Activated naive CD4-positive, alpha-beta T cell treated with Interleukin-2 at 50 U/mL for 16 hours (primary cell): ENCODE measurements at regions not wholly inside any gene's neighbourhood (a gene's known extent, or its start where the extent isn't known, plus 50 kb on each side); places are given as distances from the start of the nearest gene placed in this dataset.

Experiments used
- DNase-seq: peaks from one replicate; pipeline ENCODE4 v3.0.0-alpha.2; 2020

DNA sequence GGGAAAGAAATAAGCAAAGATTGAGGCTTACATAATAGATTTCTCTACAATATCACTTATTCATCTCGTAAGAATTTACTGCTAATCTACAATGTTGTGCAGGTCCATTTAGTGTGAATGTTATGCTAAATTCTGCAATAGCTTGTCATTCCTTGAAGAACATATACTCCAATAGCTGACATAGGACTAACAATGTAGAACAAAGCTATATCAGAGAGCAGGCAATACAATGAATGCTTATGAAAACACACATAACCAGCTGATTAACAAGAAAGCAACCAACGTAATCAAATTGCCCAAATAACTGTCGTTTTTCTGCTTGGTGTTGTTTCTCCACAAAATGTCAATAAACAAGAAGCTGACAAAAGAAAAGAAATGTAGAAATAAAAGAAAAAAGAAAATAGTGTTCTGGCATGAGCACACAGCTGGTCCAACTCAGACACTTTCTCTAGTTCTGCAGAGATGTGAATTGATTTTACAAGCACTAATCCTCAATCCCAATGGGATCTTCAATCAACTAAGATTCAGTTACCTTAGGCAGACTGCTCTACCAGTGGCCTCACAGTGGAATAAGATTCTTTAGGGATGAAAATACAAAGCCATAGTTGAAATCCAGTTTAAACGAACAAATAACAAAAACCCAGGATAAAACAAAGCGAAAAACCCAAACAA, 1024.7 kb upstream of the PIK3C3 start:
- DNase-seq: no peak

DNA sequence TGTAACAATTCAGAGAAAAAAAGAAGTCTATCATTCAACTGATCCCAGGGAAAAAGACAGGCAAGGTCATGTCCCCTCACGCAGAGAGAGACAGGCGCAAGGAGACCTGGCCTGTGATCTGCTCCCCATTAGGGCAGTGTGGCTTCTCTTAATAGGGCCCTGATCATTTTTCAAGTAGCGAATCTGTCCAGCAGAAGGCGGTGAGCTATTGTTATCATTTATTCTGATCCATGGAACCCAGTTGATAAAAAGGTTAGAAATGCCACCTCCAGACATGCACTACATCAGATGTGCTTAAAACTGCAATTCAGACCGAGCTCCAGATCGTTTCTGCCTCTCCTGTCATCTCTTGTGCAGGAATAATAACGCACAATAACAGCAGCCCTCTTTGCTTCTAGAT, 1025.6 kb upstream of the PIK3C3 start:
- DNase-seq: no peak

DNA sequence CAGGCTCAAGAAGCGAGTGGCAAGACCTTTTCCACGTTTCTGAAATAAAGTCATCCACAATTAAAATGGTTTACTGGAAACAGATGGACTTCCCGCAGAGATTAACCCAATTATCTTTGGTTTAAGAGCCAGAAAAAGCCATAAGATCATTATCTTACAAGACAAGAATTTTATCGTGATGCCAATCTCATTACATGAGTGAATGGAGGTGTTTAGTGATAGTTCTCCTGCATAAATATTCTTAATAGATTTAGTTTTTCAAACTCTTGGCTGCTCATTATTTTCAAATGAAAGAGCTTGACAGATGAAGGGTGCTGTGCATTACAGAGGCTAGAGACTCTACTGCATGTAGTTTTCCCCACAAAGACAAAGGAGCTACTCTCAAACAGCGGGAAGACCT, 1028.4 kb upstream of the PIK3C3 start:
- DNase-seq: no peak

DNA sequence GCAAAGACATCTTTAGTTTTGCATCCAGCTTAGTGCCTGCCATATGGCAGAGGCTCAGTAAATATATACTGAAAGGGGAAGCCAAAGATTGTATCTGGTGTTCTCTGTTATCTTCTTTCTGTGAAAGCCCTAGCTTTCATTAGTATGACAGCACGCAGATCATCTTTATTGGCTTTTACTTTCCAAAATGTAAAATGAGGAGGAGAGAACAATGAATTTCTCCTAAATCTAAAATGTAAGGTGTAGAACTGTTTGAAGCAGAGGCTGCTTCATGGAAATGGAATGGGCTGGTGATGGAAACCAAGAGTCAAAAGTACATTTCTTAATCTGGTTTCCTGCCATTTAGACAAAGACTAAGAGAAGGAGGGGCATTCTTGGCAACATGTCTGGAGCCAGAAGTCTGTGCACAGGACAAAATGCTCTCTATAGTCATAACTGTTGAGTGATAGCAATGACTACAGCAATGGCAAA, 1029.9 kb upstream of the PIK3C3 start:
- no peak for DNase-seq

DNA sequence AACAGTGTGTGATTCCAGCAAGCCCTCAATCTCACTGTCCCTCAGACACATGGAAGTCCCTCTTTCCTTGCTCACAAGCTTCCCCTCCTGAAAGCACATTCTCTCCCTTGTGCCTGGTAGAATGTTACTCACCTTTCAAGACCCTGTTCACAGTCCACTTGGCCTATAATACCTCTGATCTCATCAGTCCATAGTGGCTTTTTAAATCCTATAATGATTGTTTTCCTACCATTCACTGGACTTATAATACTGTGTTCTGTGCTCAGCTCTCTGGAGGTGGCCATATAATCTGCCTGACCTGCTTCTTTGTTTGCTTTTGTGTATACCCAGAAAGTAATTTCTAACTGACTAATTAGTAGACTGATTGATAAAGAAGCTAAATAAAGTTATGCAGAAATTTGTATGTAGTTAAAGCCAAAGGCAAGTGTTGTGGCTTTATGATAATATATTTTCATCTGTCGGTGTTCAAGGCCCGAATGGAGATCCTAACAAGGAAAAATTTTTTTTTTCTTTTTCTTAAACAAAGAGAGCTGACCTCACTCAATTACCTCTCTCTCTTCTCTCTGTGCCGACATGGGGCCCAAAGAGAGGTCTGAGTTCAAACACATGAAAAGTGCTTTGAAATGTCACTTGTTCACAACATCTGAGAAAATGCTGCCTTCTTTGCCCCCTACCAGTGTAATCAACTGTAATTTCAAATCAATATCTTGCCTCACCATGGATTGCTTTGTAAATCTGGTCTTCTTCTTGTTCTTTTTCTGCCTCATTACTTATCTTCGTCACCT, 1033.0 kb upstream of the PIK3C3 start:
- no peak for DNase-seq

DNA sequence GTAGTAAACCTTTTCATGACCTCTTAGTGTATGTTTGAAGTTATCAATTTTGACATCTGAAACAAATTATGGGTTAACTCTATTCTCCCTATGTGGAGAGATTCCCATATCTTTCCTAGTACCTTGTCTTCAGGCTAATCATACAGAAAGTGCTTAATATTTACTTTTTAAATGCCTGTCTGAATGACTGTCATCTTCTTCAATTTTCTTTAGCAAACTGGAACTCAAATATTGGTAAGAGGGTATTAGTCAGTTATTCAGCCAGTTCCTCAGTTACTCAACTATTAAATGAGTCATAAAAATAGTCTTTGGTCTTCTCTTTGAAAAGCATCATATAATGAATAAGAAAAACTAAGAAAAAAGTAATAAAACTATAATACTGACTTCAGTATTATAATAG, 1038.0 kb upstream of the PIK3C3 start:
- DNase-seq: no peak

DNA sequence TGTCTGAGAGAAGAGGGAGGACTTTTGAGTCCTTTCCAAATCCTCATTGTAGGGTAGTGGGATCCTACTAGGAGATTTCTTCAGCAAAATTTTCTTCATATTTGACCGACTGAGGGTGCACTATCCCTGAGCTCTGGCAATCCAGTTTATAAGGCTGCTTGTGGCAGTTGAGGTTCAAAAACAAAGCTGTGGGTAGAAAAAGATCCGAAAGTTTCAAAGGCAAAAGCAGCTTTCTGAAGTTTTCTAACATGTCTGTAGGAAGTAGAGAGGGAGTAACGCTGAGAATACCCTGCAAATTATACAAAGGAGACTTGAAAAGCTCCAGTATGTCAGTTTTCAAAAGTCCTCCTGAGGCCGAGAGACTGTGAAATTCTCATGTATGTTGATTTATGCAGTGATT, 1039.3 kb upstream of the PIK3C3 start:
- no peak for DNase-seq

DNA sequence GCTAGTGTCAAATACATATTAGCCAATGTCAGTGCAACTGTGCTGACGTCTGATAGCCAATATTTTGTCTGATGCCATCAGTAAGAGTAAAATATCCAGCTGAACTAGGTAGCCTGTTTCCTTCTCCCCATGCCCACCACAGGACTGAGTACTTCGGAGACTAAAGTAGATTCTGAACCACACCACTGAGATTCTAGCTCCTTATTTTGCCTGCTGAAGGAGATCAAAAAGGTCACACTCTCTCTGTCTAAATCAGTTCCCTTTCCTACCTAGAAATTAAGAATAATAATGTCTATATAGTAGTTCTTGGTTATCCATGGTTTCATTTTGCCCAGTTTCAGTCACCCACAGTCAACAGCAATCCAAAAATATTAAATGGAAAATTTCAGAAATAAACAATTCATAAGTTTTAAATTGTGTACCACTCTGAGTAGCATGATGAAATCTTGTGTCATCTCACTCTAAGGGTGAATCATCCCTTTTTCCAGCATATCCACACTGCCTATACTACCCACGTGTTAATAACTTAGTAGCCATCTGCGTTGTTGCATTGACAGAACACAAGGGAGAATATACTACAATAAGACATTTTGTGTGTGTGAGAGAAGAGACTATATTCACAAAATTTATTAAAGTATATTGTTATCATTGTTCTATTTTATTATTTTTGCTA, 1043.3 kb upstream of the PIK3C3 start:
- no peak for DNase-seq

DNA sequence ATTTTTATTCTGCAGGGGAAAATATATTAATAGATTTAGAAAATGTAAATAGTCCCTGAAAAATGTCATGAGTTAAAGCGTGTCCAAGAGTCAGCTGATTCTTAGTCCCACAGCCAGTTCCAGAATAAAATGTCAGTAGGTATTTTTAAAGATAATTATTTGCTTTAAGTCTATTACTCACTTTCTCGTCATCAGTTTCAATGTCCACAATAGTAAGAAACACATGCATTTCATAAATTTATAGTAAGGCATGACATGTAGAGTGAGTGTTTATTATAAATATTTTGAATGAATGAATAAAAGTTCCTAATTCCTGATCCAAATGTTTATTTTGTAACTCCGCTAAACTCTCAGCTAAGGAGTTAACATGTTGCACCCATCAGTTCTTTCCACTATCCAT, 1044.0 kb upstream of the PIK3C3 start:
- DNase-seq: no peak

DNA sequence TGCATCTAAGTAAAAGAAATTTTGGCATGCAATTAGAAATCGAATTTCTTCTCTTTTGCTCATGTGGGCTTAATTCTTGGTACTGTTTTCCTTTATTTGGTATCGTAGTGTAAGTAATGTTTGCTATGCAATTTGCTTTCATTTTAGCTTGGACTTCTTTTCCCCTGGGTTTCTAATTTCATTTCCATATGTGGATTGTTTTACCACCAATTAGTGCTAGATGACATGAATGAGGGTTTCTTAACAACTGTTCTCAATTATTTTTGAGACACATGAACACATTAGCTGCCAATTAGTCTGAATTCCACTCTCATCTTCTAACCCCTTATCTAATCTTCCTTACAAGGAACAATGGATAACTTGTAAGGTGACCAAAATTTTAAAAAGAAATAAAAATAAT, 1047.2 kb upstream of the PIK3C3 start:
- no peak for DNase-seq

DNA sequence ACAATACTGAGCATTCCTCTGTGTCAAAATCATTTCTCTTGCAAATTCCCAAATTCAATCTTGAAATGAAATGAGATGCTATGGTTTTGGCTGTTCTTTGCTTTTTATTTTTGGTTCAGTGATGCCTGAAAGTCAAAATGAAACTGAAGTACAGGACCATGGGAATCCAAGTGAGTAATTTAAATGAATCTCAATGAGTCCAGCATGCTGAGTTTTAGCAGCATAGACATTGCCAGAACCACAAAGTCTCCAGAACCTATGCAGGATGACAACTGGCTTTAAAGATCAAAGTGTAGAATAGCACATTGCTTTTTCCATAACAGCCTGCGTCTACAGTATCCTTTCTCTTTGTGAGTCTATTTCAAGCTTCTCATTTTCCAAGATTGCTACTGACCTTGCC, 1050.7 kb upstream of the PIK3C3 start:
- no peak for DNase-seq

DNA sequence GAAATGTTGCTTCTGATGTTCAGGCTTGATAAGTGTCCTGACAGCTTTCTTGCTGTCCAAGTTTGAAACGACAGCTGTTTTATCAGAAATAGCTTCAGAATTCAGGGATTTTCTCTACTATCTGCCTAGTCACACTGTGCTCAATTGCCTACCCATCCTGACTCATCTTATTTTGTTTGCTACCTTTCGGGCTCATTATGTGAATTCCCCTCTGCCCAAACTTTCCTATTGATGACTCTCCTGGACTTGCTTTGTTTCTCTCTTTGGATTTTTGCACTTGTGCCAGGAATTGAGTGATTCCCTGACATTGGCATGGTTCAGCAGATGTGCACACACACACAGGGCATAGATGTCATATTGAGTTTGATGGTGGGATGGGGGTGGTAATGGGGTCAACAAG, 1052.6 kb upstream of the PIK3C3 start:
- DNase-seq: no peak

DNA sequence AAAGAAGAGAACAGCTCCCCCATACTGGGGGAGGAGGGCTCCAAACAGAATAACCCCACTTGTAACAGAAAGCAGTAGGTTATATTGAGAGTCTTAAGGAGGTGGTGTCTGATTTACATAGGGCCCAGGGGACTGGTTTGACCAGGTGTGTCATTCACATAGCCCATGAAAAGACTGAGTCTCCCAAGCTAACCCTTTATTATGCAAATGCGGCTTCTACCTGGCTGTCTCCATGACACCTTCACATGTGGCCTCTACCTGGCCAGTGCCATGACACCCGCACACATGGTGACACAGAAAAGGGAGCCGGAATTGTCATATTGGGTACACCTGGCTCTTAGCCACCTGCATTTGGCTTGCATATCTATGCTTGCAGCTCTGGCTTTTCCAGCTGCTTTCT, 1057.2 kb upstream of the PIK3C3 start:
- DNase-seq: no peak

DNA sequence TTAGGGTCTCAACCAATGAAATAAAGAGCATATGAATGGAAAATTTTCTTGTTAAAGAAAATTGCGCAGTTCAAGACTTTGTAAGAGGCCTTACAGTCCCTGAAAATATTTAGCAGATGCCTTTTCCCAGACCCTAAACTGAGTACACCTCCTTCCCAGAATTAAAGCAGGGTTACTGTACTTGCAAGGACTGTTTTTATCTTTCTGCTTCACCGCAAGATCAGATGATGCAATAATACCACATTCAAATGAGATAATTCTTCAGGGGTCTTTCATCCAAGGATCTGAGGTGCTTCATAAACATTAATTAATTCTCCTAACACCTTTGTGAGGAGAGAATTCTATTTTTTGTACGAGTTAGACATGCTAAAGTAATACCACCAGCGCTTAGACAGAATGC, 1071.8 kb upstream of the PIK3C3 start:
- DNase-seq: no peak

DNA sequence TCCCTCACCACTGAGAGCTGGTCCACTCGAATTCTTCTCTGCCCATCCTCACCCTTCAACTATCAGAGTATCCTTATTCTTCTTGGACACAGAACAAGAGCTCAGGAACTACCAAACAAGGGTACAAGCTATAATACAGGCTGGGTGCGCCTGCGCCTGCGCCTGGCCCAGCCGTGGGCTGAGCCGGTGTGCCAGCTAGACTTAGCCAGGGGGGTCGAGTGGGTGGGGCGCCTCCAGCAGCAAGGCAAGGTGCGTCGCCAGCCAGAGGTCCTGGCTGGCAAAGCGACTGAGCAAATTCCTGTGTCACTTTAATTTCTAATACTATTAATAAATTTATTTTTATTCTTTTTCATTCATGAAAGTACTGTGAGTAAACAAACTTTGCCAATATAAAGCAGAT, 1072.6 kb upstream of the PIK3C3 start:
- no peak for DNase-seq

DNA sequence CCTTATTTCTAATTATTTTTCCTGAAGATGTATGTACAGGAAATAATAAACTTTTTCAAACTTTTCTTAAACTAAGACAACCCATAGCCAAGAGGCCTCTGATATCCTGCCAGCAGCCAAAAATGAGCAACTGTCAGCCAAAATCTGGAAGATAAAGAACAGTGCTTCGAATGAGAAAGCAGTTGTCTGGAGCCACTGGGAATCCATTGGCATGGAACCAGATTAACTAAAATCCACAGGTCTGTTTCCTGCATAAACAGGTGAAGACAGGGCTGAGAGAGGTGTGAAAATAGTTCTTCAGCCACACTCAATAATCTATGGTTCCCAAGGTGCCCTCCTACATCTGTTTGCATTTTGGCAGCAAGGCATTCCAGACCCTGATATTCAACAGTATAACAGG, 1076.7 kb upstream of the PIK3C3 start:
- no peak for DNase-seq

DNA sequence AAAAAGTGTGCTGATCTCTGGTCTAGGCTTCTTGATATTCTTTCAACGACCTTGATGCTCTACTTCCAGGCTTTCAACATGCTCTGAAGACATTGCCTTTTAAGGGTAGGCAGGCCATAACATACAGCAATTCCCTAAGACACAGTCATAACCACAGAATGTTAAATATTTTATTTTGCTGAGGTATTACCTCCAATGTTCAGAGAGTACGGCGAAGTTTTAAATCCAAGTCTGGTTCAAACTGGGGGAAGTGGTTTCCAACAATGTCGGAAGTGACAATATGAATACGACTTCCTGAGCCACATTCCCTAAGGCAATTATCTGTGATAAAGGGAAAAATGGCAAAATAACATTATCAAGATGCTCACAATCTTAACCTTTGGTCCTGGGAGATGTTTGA, 1077.9 kb upstream of the PIK3C3 start:
- no peak for DNase-seq

DNA sequence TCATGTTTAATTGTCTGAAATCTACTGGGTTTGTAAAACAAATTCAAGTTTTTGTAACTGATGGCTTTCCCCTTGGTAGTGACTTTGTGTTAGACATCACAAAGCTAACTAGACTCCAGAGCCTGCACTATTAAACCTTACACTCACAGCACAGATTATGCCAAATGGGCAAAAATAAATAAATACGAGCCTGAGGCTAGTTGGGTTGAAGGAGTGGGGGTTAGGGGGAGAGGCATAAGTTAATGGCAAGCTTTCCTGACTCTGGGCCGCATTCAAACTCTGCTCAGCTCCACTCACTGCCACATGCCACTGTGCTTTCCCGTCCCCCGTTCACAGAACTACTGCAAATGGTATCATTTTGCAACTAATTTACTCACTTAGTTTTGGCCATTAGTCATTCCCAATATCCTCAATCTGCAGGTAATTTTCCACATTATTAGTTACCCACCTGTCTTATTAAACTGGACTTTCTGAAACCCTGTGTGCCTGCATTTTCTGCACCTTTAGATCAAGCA, 1079.9 kb upstream of the PIK3C3 start:
- no peak for DNase-seq

DNA sequence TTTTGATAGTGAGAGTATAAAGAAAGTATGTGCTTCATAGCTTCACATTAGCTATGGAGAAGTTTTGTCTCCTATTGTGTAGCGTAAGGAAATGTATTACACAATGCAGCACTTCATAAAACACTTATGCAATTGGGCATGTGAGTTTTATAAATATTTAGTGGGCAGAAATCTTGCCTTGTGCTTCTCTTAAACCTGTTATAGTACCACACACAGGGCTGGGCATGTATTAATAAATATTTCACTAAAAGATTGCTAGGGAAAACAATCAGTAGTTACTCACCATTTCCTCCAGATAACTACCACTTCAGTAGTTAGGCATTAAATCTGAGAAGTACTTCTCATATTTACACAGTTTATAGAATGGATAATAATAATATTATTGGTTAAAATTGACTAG, 1080.8 kb upstream of the PIK3C3 start:
- DNase-seq: no peak

DNA sequence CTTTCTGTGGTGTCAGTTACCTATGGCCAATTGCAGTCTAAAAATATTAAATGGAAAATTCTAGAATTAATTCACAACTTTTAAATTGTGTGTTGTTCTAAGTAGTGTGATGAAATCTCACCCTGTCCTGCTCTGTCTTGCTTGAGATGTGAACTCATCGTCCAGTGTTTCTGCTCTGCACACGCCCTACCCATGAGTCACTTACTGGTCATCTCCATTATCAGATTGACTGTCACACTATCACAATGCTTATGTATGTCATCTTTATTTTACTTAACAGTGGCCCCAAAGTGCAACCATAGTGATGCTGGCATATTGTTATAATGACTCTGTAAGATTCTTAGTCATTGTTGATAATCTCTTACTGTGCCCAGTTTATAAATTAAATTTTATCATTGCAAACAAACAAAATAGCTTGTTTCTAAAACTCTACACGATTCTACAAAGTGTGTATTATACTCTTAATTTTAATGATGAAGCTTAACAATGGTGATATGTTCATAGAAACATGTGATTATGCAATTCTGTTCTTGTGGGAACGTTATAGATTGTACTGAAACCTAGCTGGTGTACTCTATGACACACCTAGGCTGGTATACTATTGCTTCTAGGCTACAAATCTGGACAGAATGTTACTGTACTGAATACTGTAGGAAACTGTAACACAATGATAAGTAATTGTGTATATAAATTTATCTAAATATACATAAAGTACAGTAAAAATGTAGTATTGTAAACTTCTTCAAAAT, 1086.8 kb upstream of the PIK3C3 start:
- no peak for DNase-seq

DNA sequence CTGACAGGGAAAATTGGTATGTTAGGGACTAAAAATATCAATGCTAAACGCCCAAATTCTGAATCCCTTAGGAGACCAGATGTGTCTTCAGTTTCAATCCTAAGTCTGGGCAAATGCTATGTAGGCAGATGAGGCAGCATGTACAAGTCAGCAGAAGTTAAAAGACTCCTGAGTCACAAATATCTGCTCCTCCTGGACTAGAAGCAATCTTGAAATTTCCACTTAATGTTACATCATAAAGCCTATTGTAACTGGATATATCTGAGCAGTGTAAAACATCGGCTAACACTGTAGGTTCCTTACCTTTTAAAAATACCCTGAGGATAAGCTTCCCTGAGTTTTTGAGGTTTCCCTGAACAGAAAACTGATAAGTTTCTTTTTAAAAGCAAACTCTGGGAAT, 1087.6 kb upstream of the PIK3C3 start:
- no peak for DNase-seq

DNA sequence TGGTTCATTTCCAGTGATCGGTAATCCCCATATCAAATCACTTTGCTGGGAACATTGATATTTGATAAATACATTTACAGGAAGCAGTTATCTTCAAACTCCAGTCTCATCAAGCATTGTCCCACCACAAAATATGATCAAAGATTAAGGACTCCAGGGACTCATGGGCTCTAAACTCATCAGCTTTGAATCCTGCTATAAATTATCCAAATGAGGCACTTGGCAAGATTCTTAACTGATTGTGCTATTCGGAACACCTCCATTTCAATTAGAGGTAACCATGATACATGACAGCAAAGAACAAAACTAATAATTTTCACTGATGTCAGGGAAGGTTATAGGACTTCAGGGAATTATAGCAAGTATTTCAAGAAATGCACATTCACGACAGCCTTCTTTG, 1088.1 kb upstream of the PIK3C3 start:
- DNase-seq: no peak

DNA sequence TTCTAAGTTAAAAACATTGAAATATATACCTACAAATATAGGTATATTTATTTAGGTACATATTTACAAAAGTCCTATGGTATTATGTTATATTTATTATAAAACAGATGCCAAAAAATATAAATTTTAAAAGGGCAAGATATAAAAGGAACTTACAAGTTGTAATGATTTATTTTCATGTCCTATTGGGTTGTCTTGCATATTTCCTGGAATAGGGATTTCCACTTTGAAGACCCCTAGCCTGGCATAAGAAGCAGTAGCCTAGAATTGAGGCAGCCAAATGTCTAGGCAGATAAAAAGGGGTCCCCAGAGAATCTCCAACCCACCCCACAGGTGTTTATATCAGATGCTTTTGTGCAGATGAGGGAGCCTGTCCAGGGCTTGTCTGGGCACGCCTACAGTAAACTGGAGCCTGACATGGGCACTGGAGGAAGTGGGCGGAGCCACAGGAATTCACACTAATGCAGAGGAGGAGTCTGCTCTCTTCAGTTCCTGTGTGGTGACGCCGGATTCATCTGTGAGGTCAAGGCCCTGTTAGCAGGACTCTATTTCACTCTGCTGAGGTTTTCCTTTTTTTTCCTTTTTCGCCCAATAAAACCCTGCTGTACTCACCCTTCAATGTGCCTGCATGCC, 1088.9 kb upstream of the PIK3C3 start:
- no peak for DNase-seq
